ENCODE measurements at regions not wholly inside any gene's neighbourhood (a gene's known extent, or its start where the extent isn't known, plus 50 kb on each side); places are given as distances from the start of the nearest gene placed in this dataset.
"Not testable (repeated sequence)": the region's sequence is repeated elsewhere in the genome, so short reads cannot be mapped to it uniquely, and the experiment has no call there.

GRCh38 chr14:37712476-37712860 is 117.0 kb downstream of the TTC6 start:
- not testable (repeated sequence) for DNase-seq

GRCh38 chr14:37712976-37713431 is 117.6 kb downstream of the TTC6 start:
- DNase-seq, result no peak

GRCh38 chr14:37720131-37720530 is 124.7 kb downstream of the TTC6 start:
- no peak for DNase-seq

GRCh38 chr14:37721976-37722659 is 126.7 kb downstream of the TTC6 start:
- DNase-seq, result no peak

- DNase-seq, result no peak
These were observed 128.1 kb downstream of the TTC6 start for GRCh38 chr14:37723515-37723914.

GRCh38 chr14:37726708-37727107 is 131.3 kb downstream of the TTC6 start:
- DNase-seq, result no peak

GRCh38 chr14:37729218-37729617 is 133.8 kb downstream of the TTC6 start:
- DNase-seq, result no peak

GRCh38 chr14:37731094-37731493 is 135.7 kb downstream of the TTC6 start:
- DNase-seq, result no peak

- DNase-seq, result no peak
These were observed 150.2 kb downstream of the TTC6 start for GRCh38 chr14:37745657-37746056.

GRCh38 chr14:37746140-37746832 is 150.9 kb downstream of the TTC6 start:
- no peak for DNase-seq

- no peak for DNase-seq
These were observed 158.0 kb downstream of the TTC6 start for GRCh38 chr14:37753459-37753858.

- DNase-seq, result not testable (repeated sequence)
These were observed 164.8 kb downstream of the TTC6 start for GRCh38 chr14:37760275-37760674.

- DNase-seq, result no peak
These were observed 167.8 kb downstream of the TTC6 start for GRCh38 chr14:37763266-37763665.

GRCh38 chr14:37772283-37772682 is 176.9 kb downstream of the TTC6 start:
- not testable (repeated sequence) for DNase-seq

- DNase-seq, result no peak
These were observed 181.5 kb downstream of the TTC6 start for GRCh38 chr14:37776791-37777499.

GRCh38 chr14:37778135-37778943 is 182.9 kb downstream of the TTC6 start:
- no peak for DNase-seq

GRCh38 chr14:37779480-37779879 is 184.1 kb downstream of the TTC6 start:
- no peak for DNase-seq

GRCh38 chr14:37780731-37781130 is 185.3 kb downstream of the TTC6 start:
- not testable (repeated sequence) for DNase-seq

- DNase-seq, result not testable (repeated sequence)
These were observed 188.9 kb downstream of the TTC6 start for GRCh38 chr14:37784203-37784826.

GRCh38 chr14:37784827-37785223 is 189.4 kb downstream of the TTC6 start:
- DNase-seq, result not testable (repeated sequence)

- DNase-seq, result not testable (repeated sequence)
These were observed 189.9 kb downstream of the TTC6 start for GRCh38 chr14:37785298-37785697.

- DNase-seq, result not testable (repeated sequence)
These were observed 190.7 kb downstream of the TTC6 start for GRCh38 chr14:37786114-37786625.
